H9 (cell line): ENCODE measurements at regions not wholly inside any gene's neighbourhood (a gene's known extent, or its start where the extent isn't known, plus 50 kb on each side); places are given as distances from the start of the nearest gene placed in this dataset.

Experiments used
- DNase-seq: peaks from one replicate; pipeline ENCODE4 v3.0.0-alpha.2; 2017
- H2AFZ ChIP-seq: one replicate; pipeline ENCODE4 v1.6.1; 2013; ENCODE audit warnings: mild to moderate bottlenecking, low read length, control low read depth, moderate library complexity
- H2AK5ac ChIP-seq: 2 replicates; pipeline ENCODE4 v1.6.1; 2013; ENCODE audit warnings: low read length, control low read depth, mixed read lengths; ENCODE audit not compliant: insufficient read length
- H2BK120ac ChIP-seq: one replicate; pipeline ENCODE4 v1.6.1; 2013; ENCODE audit warnings: low read depth, mild to moderate bottlenecking, low read length, control low read depth, inconsistent platforms; ENCODE audit not compliant: poor library complexity, severe bottlenecking
- H2BK12ac ChIP-seq: 2 replicates; pipeline ENCODE4 v1.6.1; 2013; ENCODE audit warnings: low read length, control low read depth, mixed read lengths, low read depth; ENCODE audit not compliant: insufficient read length
- H2BK15ac ChIP-seq: 2 replicates; pipeline ENCODE4 v1.6.1; 2013; ENCODE audit warnings: low read depth, low read length, control low read depth
- H2BK20ac ChIP-seq: one replicate; pipeline ENCODE4 v1.6.1; 2013; ENCODE audit warnings: low read depth, mild to moderate bottlenecking, low read length, control low read depth, inconsistent platforms; ENCODE audit not compliant: poor library complexity, severe bottlenecking
- H2BK5ac ChIP-seq: 2 replicates; pipeline ENCODE4 v1.6.1; 2013; ENCODE audit warnings: low read length, control low read depth, mixed read lengths; ENCODE audit not compliant: insufficient read length
- H3K14ac ChIP-seq: 2 replicates; pipeline ENCODE4 v1.6.1; 2013; ENCODE audit warnings: low read length, control low read depth; ENCODE audit not compliant: insufficient read depth
- H3K18ac ChIP-seq: 2 replicates; pipeline ENCODE4 v1.6.1; 2013; ENCODE audit warnings: low read depth, mild to moderate bottlenecking, mixed read lengths, low read length, control low read depth; ENCODE audit not compliant: insufficient read length
- H3K23ac ChIP-seq: 2 replicates; pipeline ENCODE4 v1.6.1; 2013; ENCODE audit warnings: low read length, control low read depth, mixed read lengths, low read depth; ENCODE audit not compliant: insufficient read length
- H3K23me2 ChIP-seq: 2 replicates; pipeline ENCODE4 v1.6.1; 2013; ENCODE audit warnings: low read depth, mild to moderate bottlenecking, mixed read lengths, low read length, control low read depth; ENCODE audit not compliant: insufficient read length, poor library complexity, severe bottlenecking
- H3K27ac ChIP-seq: 2 replicates; pipeline ENCODE4 v1.5.1; 2013; ENCODE audit warnings: low read length, control low read depth, mixed read lengths, low read depth; ENCODE audit not compliant: insufficient read length
- H3K27me3 ChIP-seq: 2 replicates; pipeline ENCODE4 v1.6.1; 2013; ENCODE audit warnings: low read length, control low read depth, inconsistent platforms; ENCODE audit not compliant: insufficient read depth
- H3K4ac ChIP-seq: 2 replicates; pipeline ENCODE4 v1.6.1; 2013; ENCODE audit warnings: low read depth, mild to moderate bottlenecking, control low read depth, inconsistent platforms, low read length, moderate library complexity
- H3K4me1 ChIP-seq: 2 replicates; pipeline ENCODE4 v1.6.1; 2013; ENCODE audit warnings: low read length, control low read depth, inconsistent platforms; ENCODE audit not compliant: insufficient read depth
- H3K4me2 ChIP-seq: 2 replicates; pipeline ENCODE4 v1.6.1; 2013; ENCODE audit warnings: low read length, control low read depth, mixed read lengths; ENCODE audit not compliant: insufficient read length, insufficient read depth
- H3K56ac ChIP-seq: 2 replicates; pipeline ENCODE4 v1.6.1; 2013; ENCODE audit warnings: low read depth, mild to moderate bottlenecking, mixed read lengths, low read length, control low read depth; ENCODE audit not compliant: insufficient read length
- H3K79me1 ChIP-seq: 2 replicates; pipeline ENCODE4 v1.6.1; 2013; ENCODE audit warnings: low read depth, mild to moderate bottlenecking, moderate library complexity, low read length, control low read depth, inconsistent platforms; ENCODE audit not compliant: insufficient read depth, poor library complexity, severe bottlenecking
- H3K79me2 ChIP-seq: 2 replicates; pipeline ENCODE4 v1.6.1; 2013; ENCODE audit warnings: low read length, control low read depth, inconsistent platforms; ENCODE audit not compliant: insufficient read depth
- H3K9ac ChIP-seq: 2 replicates; pipeline ENCODE4 v1.6.1; 2013; ENCODE audit warnings: low read length, control low read depth, mixed read lengths; ENCODE audit not compliant: insufficient read length; ENCODE audit errors: extremely low read depth
- H3K9me3 ChIP-seq: one replicate; pipeline ENCODE4 v1.6.1; 2013; ENCODE audit warnings: low read depth, low read length, inconsistent platforms; ENCODE audit not compliant: control insufficient read depth
- H3T11ph ChIP-seq: one replicate; pipeline ENCODE4 v1.6.1; 2013; ENCODE audit warnings: mild to moderate bottlenecking, low read length, control low read depth, inconsistent platforms
- H4K20me1 ChIP-seq: one replicate; pipeline ENCODE4 v1.6.1; 2013; ENCODE audit not compliant: control insufficient read depth, insufficient read length, insufficient read depth
- H4K5ac ChIP-seq: 2 replicates; pipeline ENCODE4 v1.6.1; 2013; ENCODE audit warnings: low read depth, mild to moderate bottlenecking, mixed read lengths, low read length, control low read depth; ENCODE audit not compliant: insufficient read length
- H4K8ac ChIP-seq: replicated peaks from 2 replicates; pipeline ENCODE4 v1.6.1; 2013; ENCODE audit warnings: low read length, control low read depth, mixed read lengths, low read depth; ENCODE audit not compliant: insufficient read length
- H4K91ac ChIP-seq: 2 replicates; pipeline ENCODE4 v1.6.1; 2013; ENCODE audit warnings: low read depth, mild to moderate bottlenecking, moderate library complexity, mixed read lengths, low read length, control low read depth; ENCODE audit not compliant: insufficient read length
- H3K27ac Mint-ChIP-seq, 3 experiments: 2 replicates in 2 of 3; 3 replicates in 1 of 3; pipeline ENCODE4 v1.8.0; 2020 to 2021; ENCODE audit warnings: mixed read lengths in 3 of 3, mild to moderate bottlenecking in 1 of 3, moderate library complexity in 1 of 3
- H3K27me3 Mint-ChIP-seq: 2 replicates; pipeline ENCODE4 v1.8.0; 2021; ENCODE audit warnings: low read depth, mild to moderate bottlenecking, moderate library complexity, mixed read lengths
- H3K36me3 Mint-ChIP-seq, 3 experiments: 2 replicates in 2 of 3; 3 replicates in 1 of 3; pipeline ENCODE4 v1.8.0; 2020 to 2021; ENCODE audit warnings: low read depth in 3 of 3, mixed read lengths in 3 of 3; ENCODE audit not compliant: insufficient read depth in 1 of 3
- H3K4me1 Mint-ChIP-seq, 2 experiments: 2 replicates each; pipeline ENCODE4 v1.8.0; 2020; ENCODE audit warnings: mixed read lengths in 2 of 2
- H3K4me3 Mint-ChIP-seq, 2 experiments: 2 replicates in 1 of 2; 3 replicates in 1 of 2; pipeline ENCODE4 v1.8.0; 2020 to 2021; ENCODE audit warnings: mild to moderate bottlenecking in 2 of 2, mixed read lengths in 2 of 2, moderate library complexity in 1 of 2
- H3K9me3 Mint-ChIP-seq, 2 experiments: 2 replicates in 1 of 2; 3 replicates in 1 of 2; pipeline ENCODE4 v1.8.0; 2020; ENCODE audit warnings: mild to moderate bottlenecking in 2 of 2, mixed read lengths in 2 of 2, moderate library complexity in 1 of 2
- CTCF ChIP-seq: fragments of 200-600 bp; sonication (generic); conservative IDR thresholded peaks from 3 replicates; pipeline ENCODE4 v1.8.0; 2021; ENCODE audit warnings: antibody characterized with exemption, mild to moderate bottlenecking
- WGBS: extraction: QIAGEN DNeasy Blood & Tissue Kit; methylation state at CpG from one replicate; pipeline ENCODE4 v1.1.7; 2013; ENCODE audit warnings: missing lambda C conversion rate, low lambda C conversion rate, mixed read lengths; ENCODE audit not compliant: insufficient read length; ENCODE audit errors: extremely low coverage; 5-methylcytosine and 5-hydroxymethylcytosine counted together

- no peaks in the 10 kb centered on the region for H3K27me3 ChIP-seq
- H3K27ac ChIP-seq: no peak overlapping the region
- no peaks in the 10 kb centered on the region for H3K23me2 ChIP-seq
- H3K79me2 ChIP-seq: no peaks in the 10 kb centered on the region
- H4K5ac ChIP-seq: no peak overlapping the region
- H2AK5ac ChIP-seq: no peak overlapping the region
- H3K9ac ChIP-seq: no peak overlapping the region
- H3K4ac ChIP-seq: no peak overlapping the region
- H3K18ac ChIP-seq: no peak overlapping the region
- H3K56ac ChIP-seq: no peak overlapping the region
- no peaks in the 10 kb centered on the region for H4K20me1 ChIP-seq
- H3K23ac ChIP-seq: no peak overlapping the region
- no peak overlapping the region for H2BK5ac ChIP-seq
- Mint-ChIP-seq H3K4me3 (no peak overlapping the region), H3K27ac (no peak overlapping the region), H3K27me3 (no peaks in the 10 kb centered on the region), H3K4me1 (no peaks in the 10 kb centered on the region), H3K36me3 (no peaks in the 10 kb centered on the region), H3K9me3 (no peaks in the 10 kb centered on the region; a peak in 1 of 5 replicates)
- no peak overlapping the region for H2BK20ac ChIP-seq
- no peak overlapping the region for H3T11ph ChIP-seq
- WGBS: no CpG with 5 or more reads among the region's 3 CpGs
- no peak overlapping the region for H4K8ac ChIP-seq
- TF ChIP-seq CTCF: peak; percentile 20; the same call in 1 of the 3 replicates
- H3K9me3 ChIP-seq: no peaks in the 10 kb centered on the region
- no peaks in the 10 kb centered on the region for H3K4me1 ChIP-seq
- no peak for DNase-seq
- no peaks in the 10 kb centered on the region for H3K79me1 ChIP-seq
- no peak overlapping the region for H2BK15ac ChIP-seq
- no peak overlapping the region for H3K4me2 ChIP-seq
- no peak overlapping the region for H4K91ac ChIP-seq
- H3K14ac ChIP-seq: no peak overlapping the region
- H2AFZ ChIP-seq: no peak overlapping the region
- H2BK120ac ChIP-seq: no peak overlapping the region
- H2BK12ac ChIP-seq: no peak overlapping the region
Observed at GRCh38 chr16:17565605-17566004, 94.8 kb upstream of the XYLT1 start.
